GM12891 (cell line): ENCODE measurements at regions not wholly inside any gene's neighbourhood (a gene's known extent, or its start where the extent isn't known, plus 50 kb on each side); places are given as distances from the start of the nearest gene placed in this dataset.

Experiments used
- PAX5 ChIP-seq: IDR thresholded peaks from 2 replicates; pipeline ENCODE4 v1.6.1; 2011; ENCODE audit warnings: low read length, moderate library complexity, mild to moderate bottlenecking; ENCODE audit not compliant: insufficient read depth, severe bottlenecking
- POLR2A ChIP-seq: IDR thresholded peaks from 2 replicates; pipeline ENCODE4 v1.6.1; 2011; ENCODE audit warnings: low read depth, low read length, control low read depth
- POLR2AphosphoS5 ChIP-seq: IDR thresholded peaks from 2 replicates; pipeline ENCODE4 v1.6.1; 2011; ENCODE audit warnings: low read depth, low read length, control low read depth
- POU2F2 ChIP-seq: IDR thresholded peaks from 2 replicates; pipeline ENCODE4 v1.6.1; 2011; ENCODE audit warnings: low read depth, mild to moderate bottlenecking, control low read depth, low read length, moderate library complexity
- SPI1 ChIP-seq: IDR thresholded peaks from 2 replicates; pipeline ENCODE4 v1.6.1; 2011; ENCODE audit warnings: low read depth, low read length, control low read depth
- TAF1 ChIP-seq: IDR thresholded peaks from 2 replicates; pipeline ENCODE4 v1.6.1; 2011; ENCODE audit warnings: low read depth, low read length, control low read depth

DNA sequence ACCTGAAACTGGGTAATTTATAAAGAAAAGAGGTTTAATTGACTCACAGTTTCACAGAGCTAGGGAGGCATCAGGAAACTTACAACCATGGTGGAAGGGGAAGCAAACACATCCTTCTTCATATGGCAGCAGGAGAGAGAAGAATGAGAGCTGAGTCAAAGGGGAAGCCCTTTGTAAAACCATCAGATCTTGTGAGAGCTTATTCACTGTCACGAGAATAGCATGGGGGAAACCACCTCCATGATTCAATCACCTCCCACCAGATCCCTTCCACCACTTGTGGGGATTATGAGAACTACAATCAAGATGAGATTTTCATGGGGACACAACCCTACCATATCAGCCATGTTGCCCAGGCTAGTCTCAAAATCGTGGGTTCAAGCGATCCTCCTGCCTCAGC lies 143.4 kb downstream of the FGF18 start:
- TF ChIP-seq POLR2A: no peak
- no peak for TF ChIP-seq TAF1
- no peak for TF ChIP-seq POLR2AphosphoS5
- TF ChIP-seq POU2F2: no peak
- no peak for TF ChIP-seq SPI1
- TF ChIP-seq PAX5: no peak
